Immature natural killer cell (primary cell): ENCODE measurements at regions not wholly inside any gene's neighbourhood (a gene's known extent, or its start where the extent isn't known, plus 50 kb on each side); places are given as distances from the start of the nearest gene placed in this dataset.

Experiments used
- DNase-seq, 3 donors: peaks; one replicate each; pipeline ENCODE4 v3.0.0; 2022; ENCODE audit warnings: mixed read lengths in 1 of 3
- H3K27ac Mint-ChIP-seq, 6 donors: one replicate each; pipeline ENCODE4 v1.8.0; 2020; ENCODE audit warnings: mixed read lengths in 6 of 6, mild to moderate bottlenecking in 5 of 6, inconsistent platforms in 4 of 6, moderate library complexity in 3 of 6
- H3K27me3 Mint-ChIP-seq, 3 donors: one replicate each; pipeline ENCODE4 v1.8.0; 2020 to 2021; ENCODE audit warnings: low read depth in 3 of 3, mild to moderate bottlenecking in 3 of 3, mixed read lengths in 3 of 3, moderate library complexity in 3 of 3, inconsistent platforms in 1 of 3
- H3K36me3 Mint-ChIP-seq, 3 donors: one replicate each; pipeline ENCODE4 v1.8.0; 2020; ENCODE audit warnings: mixed read lengths in 3 of 3, inconsistent platforms in 2 of 3, mild to moderate bottlenecking in 2 of 3
- H3K4me1 Mint-ChIP-seq, 2 donors: one replicate each; pipeline ENCODE4 v1.8.0; 2020; ENCODE audit warnings: inconsistent platforms in 2 of 2, mild to moderate bottlenecking in 2 of 2, mixed read lengths in 2 of 2, moderate library complexity in 1 of 2
- H3K4me3 Mint-ChIP-seq, 5 donors: one replicate each; pipeline ENCODE4 v1.8.0; 2020; ENCODE audit warnings: mild to moderate bottlenecking in 5 of 5, mixed read lengths in 5 of 5, inconsistent platforms in 3 of 5, moderate library complexity in 3 of 5
- H3K9me3 Mint-ChIP-seq, 6 donors: one replicate each; pipeline ENCODE4 v1.8.0; 2020; ENCODE audit warnings: mild to moderate bottlenecking in 6 of 6, mixed read lengths in 6 of 6, inconsistent platforms in 4 of 6, moderate library complexity in 3 of 6

DNA sequence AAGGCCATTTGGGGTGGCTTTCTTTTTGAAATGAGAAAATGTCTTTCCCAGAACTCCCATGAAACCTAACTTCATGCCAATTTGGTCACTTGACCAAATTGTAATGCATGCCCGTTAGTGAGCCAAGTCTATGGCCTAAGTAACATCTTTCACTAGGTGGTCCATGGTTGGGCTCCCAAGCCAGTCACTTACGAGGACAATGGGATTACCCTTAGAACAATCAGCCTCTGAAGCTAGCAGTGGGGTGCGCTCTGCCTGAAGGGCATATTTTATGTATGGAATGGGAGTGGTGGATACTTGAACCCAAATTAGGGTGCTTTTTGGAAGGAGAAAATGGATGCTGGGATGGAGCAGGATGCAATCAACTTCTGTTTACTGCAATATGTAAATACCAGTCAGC lies 127.4 kb upstream of the GOLIM4 start:
- no peak for DNase-seq
- H3K27me3 Mint-ChIP-seq = peaks cover 0 to 4% (median 2%) of the 10 kb centered on the region in 3 donors
- H3K27ac Mint-ChIP-seq = no peak overlapping the region
- no peaks in the 10 kb centered on the region for H3K4me1 Mint-ChIP-seq
- no peak overlapping the region for H3K4me3 Mint-ChIP-seq
- H3K9me3 Mint-ChIP-seq = peaks cover 0 to 3% (median 0%) of the 10 kb centered on the region in 6 donors
- no peaks in the 10 kb centered on the region for H3K36me3 Mint-ChIP-seq

DNA sequence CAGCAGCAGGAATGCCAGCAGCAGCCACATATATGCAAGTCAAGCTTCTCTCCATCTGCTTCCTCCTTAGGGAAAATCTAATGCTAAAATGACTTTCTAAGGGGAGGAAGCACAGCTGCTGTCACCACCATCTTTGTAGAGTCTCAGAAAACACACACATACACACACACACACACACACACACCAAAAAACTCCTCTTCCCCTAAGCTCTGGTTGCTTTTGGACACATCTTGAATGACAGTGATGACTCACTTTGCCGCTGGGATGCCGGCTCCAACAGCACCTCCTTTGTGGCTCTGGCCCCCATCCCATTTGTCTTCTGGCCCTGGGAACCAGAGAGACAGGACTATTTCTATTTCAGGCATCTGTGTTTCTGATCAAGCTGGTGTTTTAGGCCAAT lies 124.8 kb upstream of the GOLIM4 start:
- no peaks in the 10 kb centered on the region for H3K36me3 Mint-ChIP-seq
- peaks cover 0 to 3% (median 0%) of the 10 kb centered on the region in 6 donors for H3K9me3 Mint-ChIP-seq
- DNase-seq = no peak
- no peak overlapping the region for H3K27ac Mint-ChIP-seq
- H3K4me1 Mint-ChIP-seq = no peaks in the 10 kb centered on the region
- H3K27me3 Mint-ChIP-seq = no peaks in the 10 kb centered on the region
- no peak overlapping the region for H3K4me3 Mint-ChIP-seq

DNA sequence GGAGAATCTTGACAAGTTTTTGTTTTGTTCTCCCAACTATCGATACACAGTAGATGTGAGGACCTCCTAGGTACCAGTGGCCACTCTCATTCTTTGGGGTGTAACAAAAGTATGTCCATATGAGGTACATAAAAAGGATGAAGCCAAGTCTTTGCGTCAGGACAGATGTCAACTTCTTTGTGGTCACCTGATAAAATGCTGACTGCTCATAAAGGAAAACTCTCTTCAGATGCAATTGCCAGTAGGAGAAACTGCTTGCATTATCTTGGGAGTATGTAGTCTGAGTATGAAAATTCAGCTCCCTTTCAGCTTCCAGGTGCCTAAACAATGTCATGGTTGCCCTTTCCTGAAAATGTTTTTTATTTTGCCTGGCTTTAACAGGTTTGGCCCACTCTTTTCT lies 123.8 kb upstream of the GOLIM4 start:
- Mint-ChIP-seq H3K36me3 (no peaks in the 10 kb centered on the region), H3K9me3 (peaks cover 0 to 3% (median 0%) of the 10 kb centered on the region in 6 donors), H3K4me3 (no peak overlapping the region), H3K27ac (no peak overlapping the region), H3K4me1 (peaks cover 0 to 6% of the 10 kb centered on the region in 2 donors), H3K27me3 (no peaks in the 10 kb centered on the region)
- DNase-seq = no peak

DNA sequence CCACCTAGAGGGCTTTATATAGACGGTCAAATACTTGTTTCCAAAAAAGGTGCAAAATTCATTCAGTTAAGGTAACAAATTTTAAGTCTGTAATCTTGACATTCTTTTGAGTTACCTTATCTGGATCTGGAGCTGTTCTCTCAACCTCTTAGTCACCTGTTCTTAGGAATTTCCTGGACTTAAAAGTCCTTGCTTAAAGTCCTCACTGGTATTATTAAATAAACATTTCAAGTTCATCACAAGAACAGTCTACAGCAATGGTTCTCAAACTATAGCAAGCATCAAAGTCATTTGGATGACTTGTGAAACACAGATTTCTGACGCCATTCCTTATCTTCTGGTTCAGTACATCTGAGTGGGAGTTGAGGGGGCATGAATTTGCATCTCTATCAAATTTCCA lies 122.9 kb upstream of the GOLIM4 start:
- H3K9me3 Mint-ChIP-seq = no peaks in the 10 kb centered on the region
- no peak overlapping the region for H3K4me3 Mint-ChIP-seq
- H3K27me3 Mint-ChIP-seq = no peaks in the 10 kb centered on the region
- H3K36me3 Mint-ChIP-seq = no peaks in the 10 kb centered on the region
- no peak for DNase-seq
- H3K27ac Mint-ChIP-seq = no peak overlapping the region
- H3K4me1 Mint-ChIP-seq = peaks cover 8 to 14% of the 10 kb centered on the region in 2 donors

DNA sequence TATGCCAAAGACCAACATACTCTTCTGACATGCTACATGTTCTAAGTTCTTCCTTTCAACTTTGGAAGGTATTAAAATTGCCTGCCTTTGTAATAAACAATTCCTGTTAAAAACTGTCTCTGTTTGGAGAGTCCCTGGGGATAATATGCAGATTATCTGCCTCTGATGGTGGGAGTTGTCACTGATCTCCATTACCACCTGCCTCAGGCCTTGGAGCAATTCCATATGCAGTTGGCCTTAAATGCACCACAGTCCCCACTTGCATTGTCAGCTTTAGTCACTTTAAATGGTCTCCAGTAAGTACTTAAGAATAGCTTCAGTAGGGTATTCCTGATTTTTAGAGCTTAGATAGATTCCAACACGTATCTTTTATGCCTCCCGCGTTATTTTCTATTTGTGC lies 121.1 kb upstream of the GOLIM4 start:
- no peaks in the 10 kb centered on the region for H3K9me3 Mint-ChIP-seq
- no peak overlapping the region for H3K4me3 Mint-ChIP-seq
- peaks cover 13 to 25% of the 10 kb centered on the region in 2 donors for H3K4me1 Mint-ChIP-seq
- no peaks in the 10 kb centered on the region for H3K27me3 Mint-ChIP-seq
- H3K27ac Mint-ChIP-seq = no peak overlapping the region
- no peaks in the 10 kb centered on the region for H3K36me3 Mint-ChIP-seq
- DNase-seq = no peak

DNA sequence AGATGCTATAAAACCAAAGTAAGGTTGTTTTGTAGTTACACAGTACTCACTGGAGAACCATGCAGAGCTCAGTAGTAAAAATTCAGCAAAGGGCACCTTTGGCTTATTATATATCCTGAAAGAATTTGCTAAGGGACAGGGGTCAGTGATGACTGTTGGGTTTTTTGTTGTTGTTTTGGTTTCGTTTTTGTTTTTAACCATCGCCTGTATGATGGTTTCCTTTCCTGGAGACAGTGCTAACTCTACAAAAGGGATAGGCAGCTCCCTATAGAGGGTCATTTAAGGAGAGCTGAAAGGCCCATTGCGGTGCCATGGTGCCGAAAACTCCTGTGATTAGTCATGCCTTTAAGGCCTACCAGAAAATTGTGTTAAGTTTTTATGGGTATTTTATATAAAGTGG lies 118.2 kb upstream of the GOLIM4 start:
- Mint-ChIP-seq H3K36me3 (no peaks in the 10 kb centered on the region), H3K4me3 (peak overlapping the region; percentile 50 to 77 (median 67)), H3K27me3 (peaks cover 0 to 3% (median 0%) of the 10 kb centered on the region in 3 donors), H3K27ac (peak overlapping the region in 5 of 6 donors; percentile 37 to 69 (median 44)), H3K9me3 (no peaks in the 10 kb centered on the region), H3K4me1 (peaks cover 13 to 25% of the 10 kb centered on the region in 2 donors)
- peak in 2 of 3 donors; percentile 11 to 19 for DNase-seq

DNA sequence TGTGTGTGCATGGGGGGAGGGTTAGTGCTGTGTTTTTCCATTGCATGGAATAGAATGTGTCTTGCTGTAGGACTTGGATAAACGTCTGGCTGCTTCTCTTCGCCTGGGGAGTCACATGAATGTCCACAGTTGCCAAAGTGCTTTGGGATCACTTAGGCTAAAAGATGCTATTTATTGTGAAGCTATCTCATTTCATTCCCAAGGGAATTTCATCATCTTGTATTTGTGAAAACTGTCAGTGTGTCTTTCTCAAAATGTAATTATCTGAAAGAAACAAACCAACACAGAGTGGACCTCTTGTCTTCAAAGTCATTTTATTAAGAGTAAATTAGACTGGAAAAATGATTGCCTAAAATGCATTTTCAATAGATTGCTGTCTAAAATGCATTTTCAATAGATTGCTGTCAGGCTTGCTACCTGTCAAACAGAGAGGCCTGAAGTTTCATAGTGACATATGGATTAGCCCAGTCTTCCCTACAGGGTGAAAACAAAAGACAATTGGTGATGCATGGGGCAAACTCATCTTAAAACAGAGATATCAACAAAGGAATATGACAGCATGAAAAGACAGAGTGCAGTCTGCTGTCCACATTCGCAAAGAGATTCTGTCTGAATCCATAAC lies 117.1 kb upstream of the GOLIM4 start:
- Mint-ChIP-seq H3K9me3 (no peaks in the 10 kb centered on the region), H3K27ac (peak overlapping the region in 2 of 6 donors; percentile 11), H3K4me3 (peak overlapping the region in 2 of 5 donors; percentile 22 to 49), H3K4me1 (peaks cover 13 to 25% of the 10 kb centered on the region in 2 donors), H3K27me3 (peaks cover 0 to 4% (median 0%) of the 10 kb centered on the region in 3 donors), H3K36me3 (no peaks in the 10 kb centered on the region)
- no peak for DNase-seq

DNA sequence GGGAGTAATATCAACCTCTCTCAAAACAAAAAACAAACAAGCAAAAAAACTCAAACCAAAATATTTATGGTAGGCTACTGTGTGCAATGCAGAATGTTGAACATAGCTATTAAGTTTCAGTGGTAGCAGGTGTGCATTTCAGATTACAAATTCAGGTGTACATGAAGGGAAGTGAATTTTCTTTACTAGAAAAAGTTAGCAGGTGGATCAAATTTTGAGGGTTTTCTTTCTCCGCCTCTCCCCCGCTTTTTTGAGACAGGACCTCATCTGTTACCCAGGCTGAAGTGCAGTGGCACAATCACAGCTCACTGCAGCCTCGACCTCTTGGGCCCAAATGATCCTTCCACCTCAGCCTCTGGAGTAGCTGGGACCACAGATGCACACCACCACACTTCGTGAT lies 109.7 kb upstream of the GOLIM4 start:
- no peak overlapping the region for H3K4me3 Mint-ChIP-seq
- no peaks in the 10 kb centered on the region for H3K4me1 Mint-ChIP-seq
- no peak overlapping the region for H3K27ac Mint-ChIP-seq
- H3K27me3 Mint-ChIP-seq = peaks cover 0 to 7% (median 0%) of the 10 kb centered on the region in 3 donors
- DNase-seq = no peak
- H3K36me3 Mint-ChIP-seq = no peaks in the 10 kb centered on the region
- no peaks in the 10 kb centered on the region for H3K9me3 Mint-ChIP-seq

DNA sequence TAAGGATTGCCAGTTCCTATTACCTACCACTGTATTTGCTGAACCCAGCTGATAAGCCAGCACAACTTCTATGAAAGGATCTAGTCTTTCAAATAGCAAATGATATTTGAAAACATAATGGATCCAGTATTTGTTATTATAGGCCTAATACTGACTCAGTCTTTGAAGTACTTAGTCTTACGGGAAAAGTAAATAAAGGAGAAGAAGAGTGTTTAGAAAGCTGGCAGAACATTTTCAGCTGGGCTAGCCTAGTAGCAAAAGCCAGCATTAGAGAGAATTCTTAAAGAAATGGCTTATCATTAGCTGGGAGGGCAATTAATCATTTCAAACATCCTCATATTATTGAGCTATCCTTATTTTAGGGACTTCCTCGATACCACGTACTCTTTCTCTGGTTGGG lies 101.4 kb upstream of the GOLIM4 start:
- Mint-ChIP-seq H3K36me3 (no peaks in the 10 kb centered on the region), H3K27ac (no peak overlapping the region), H3K4me1 (no peaks in the 10 kb centered on the region), H3K9me3 (no peaks in the 10 kb centered on the region), H3K27me3 (no peaks in the 10 kb centered on the region), H3K4me3 (no peak overlapping the region)
- no peak for DNase-seq

DNA sequence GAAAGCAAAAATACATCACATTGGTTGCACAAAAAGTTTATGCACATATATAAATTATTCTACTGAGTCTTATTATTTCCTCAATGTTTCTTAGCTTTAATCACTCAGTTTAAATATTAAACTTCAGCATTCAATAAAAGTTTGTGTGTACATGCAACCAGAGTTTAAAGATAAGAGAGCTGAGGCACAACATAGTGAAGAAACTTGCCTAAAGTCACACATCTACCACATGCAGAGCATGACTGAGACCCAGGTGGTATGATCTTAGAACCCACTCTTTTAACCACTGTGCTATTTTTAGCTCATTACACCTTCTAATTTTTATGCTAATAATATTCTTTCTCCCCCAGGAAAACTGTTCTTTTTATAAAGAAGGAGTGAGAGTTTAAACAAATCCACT lies 96.1 kb upstream of the GOLIM4 start:
- no peaks in the 10 kb centered on the region for H3K9me3 Mint-ChIP-seq
- no peak for DNase-seq
- no peak overlapping the region for H3K27ac Mint-ChIP-seq
- H3K4me3 Mint-ChIP-seq = no peak overlapping the region
- peaks cover 0 to 4% (median 0%) of the 10 kb centered on the region in 3 donors for H3K27me3 Mint-ChIP-seq
- no peaks in the 10 kb centered on the region for H3K36me3 Mint-ChIP-seq
- no peaks in the 10 kb centered on the region for H3K4me1 Mint-ChIP-seq

DNA sequence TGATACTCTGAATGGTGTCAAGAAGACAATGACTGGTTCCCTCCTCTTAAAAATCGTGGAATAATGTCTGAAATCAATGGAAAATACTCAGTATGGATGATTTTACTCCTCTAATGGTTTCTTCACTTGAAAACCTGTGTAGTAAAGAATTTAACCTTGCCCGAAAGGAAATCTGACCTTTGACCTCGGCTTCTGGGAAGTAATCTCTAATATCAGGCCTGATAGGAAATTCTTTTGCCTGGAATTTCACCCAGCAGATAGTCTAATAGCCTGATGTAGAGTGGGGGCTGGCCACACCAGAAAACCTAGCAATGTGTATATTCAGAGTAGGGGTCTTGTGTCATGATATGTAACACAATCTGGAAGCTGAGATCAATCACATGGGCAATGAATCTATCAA lies 91.5 kb upstream of the GOLIM4 start:
- H3K27ac Mint-ChIP-seq = no peak overlapping the region
- no peaks in the 10 kb centered on the region for H3K9me3 Mint-ChIP-seq
- no peaks in the 10 kb centered on the region for H3K36me3 Mint-ChIP-seq
- H3K27me3 Mint-ChIP-seq = peaks cover 0 to 4% (median 0%) of the 10 kb centered on the region in 3 donors
- H3K4me3 Mint-ChIP-seq = no peak overlapping the region
- no peak for DNase-seq
- no peaks in the 10 kb centered on the region for H3K4me1 Mint-ChIP-seq

DNA sequence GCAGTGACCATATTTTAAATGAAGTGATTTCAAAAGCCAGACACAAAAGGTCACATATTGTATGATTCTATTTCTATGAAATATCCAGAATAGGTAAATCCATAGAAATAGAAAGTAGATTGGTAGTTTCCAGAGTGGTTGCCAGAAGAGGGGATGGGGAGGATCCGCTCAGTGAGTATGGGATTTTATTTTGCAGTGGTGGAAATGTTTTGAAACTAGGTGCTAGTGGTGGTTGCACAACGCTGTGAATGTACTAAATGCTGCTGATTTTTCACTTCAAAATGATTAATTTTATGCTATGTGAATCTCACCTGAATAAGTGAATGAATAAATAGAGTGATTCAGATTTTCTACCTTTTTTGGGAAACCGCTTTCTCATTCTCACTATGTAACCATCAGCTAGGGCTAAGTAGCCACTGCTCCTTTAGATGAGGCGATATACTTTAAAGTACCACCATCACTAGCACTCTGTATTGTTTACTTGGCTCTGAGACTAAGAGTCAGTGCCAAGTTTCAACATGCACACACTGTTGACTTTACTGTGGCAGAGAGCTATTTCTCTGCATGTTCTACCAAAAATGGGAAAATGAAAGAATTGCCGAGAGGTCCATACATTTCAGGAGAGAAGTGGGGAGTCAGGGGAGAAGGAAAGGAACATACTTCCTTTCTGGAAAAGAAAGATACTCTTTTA lies 90.7 kb upstream of the GOLIM4 start:
- Mint-ChIP-seq H3K4me1 (no peaks in the 10 kb centered on the region), H3K36me3 (no peaks in the 10 kb centered on the region), H3K4me3 (no peak overlapping the region), H3K9me3 (no peaks in the 10 kb centered on the region), H3K27ac (no peak overlapping the region), H3K27me3 (peaks cover 0 to 4% (median 0%) of the 10 kb centered on the region in 3 donors)
- DNase-seq = no peak

DNA sequence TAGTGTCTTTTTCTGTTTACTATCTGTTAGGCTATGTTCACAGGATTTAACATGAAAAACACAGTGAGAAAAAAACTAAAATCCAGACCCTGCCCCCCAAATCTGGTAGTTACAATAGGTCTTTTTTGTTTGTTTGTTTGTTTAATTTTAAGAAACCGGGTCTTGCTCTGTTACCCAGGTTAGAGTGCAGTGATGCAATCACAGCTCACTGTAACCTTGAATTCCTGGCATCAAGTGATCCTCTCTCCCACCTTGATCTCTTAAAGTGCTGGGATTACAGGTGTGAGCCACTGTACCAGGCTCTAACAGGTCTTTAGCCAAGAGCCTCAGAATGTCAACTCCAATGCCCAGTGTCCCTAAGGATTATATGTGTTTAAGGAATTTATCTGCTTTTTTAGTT lies 88.0 kb upstream of the GOLIM4 start:
- Mint-ChIP-seq H3K4me1 (no peaks in the 10 kb centered on the region), H3K27ac (no peak overlapping the region), H3K27me3 (no peaks in the 10 kb centered on the region), H3K36me3 (no peaks in the 10 kb centered on the region), H3K9me3 (no peaks in the 10 kb centered on the region), H3K4me3 (no peak overlapping the region)
- DNase-seq = no peak

DNA sequence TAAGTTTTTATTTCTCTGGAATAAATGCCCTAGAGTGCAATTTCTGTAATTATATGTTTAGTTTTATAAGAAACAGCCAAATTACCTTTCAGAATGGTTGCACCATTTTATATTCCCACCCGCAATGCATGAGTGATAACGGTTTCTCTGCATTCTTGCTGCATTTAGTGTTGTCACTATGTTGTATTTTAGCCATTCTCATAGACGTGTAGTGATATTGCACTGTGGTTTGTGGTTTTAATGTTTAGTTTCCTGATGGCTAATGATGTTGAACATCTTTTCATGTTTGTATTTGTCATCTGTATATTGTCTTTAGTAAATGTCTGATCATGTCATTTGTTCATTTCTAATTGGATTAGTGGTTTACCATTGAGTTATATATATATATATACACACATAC lies 73.0 kb upstream of the GOLIM4 start:
- H3K9me3 Mint-ChIP-seq = no peaks in the 10 kb centered on the region
- peaks cover 22 to 43% of the 10 kb centered on the region in 2 donors for H3K4me1 Mint-ChIP-seq
- no peaks in the 10 kb centered on the region for H3K36me3 Mint-ChIP-seq
- peak; percentile 10 to 14 (median 12) for DNase-seq
- H3K4me3 Mint-ChIP-seq = no peak overlapping the region
- peak overlapping the region in 1 of 6 donors; percentile 52 for H3K27ac Mint-ChIP-seq
- no peaks in the 10 kb centered on the region for H3K27me3 Mint-ChIP-seq
